HL-60 (cell line): ENCODE measurements at regions not wholly inside any gene's neighbourhood (a gene's known extent, or its start where the extent isn't known, plus 50 kb on each side); places are given as distances from the start of the nearest gene placed in this dataset.

Experiments
- DNase-seq, 2 experiments: peaks; one replicate each; pipeline ENCODE4 v3.0.0-alpha.2; 2010 to 2020; ENCODE audit warnings: low read depth in 1 of 2, low spot score in 1 of 2
- H3K27ac ChIP-seq: fragments of 250-450 bp; sonication (Bioruptor Pico); replicated peaks from 2 replicates; pipeline ENCODE4 v1.5.1; 2020; ENCODE audit warnings: mild to moderate bottlenecking, moderate library complexity
- H3K27me3 ChIP-seq: fragments of 250-450 bp; sonication (Bioruptor Pico); 2 replicates; pipeline ENCODE4 v1.5.1; 2021; ENCODE audit warnings: mild to moderate bottlenecking, moderate library complexity; ENCODE audit not compliant: insufficient read depth, poor library complexity, severe bottlenecking
- H3K4me3 ChIP-seq: replicated peaks from 2 replicates; pipeline ENCODE4 v1.5.1; 2011; ENCODE audit warnings: mild to moderate bottlenecking, control low read depth, low read length; ENCODE audit not compliant: insufficient read depth
- CTCF ChIP-seq: IDR thresholded peaks from one replicate; pipeline ENCODE4 v1.5.1; 2011; ENCODE audit warnings: low read length, control low read depth, inconsistent platforms; ENCODE audit not compliant: insufficient read depth
- GABPA ChIP-seq: IDR thresholded peaks from 2 replicates; pipeline ENCODE4 v1.6.1; 2012; ENCODE audit warnings: low read depth
- POLR2AphosphoS5 ChIP-seq: IDR thresholded peaks from 2 replicates; pipeline ENCODE4 v1.6.1; 2012; ENCODE audit warnings: low read depth
- SPI1 ChIP-seq: IDR thresholded peaks from 2 replicates; pipeline ENCODE4 v1.6.1; 2012; ENCODE audit warnings: low read depth, mild to moderate bottlenecking, borderline replicate concordance
- TF ChIP-seq, protein P1 (sequence below): IDR thresholded peaks from 2 replicates; pipeline ENCODE4 v1.6.1; 2012; ENCODE audit warnings: low read depth; ENCODE audit not compliant: insufficient replicate concordance

- TF ChIP-seq GABPA (no peak), SPI1 (no peak), POLR2AphosphoS5 (no peak), CTCF (no peak)
- TF ChIP-seq, protein P1, sequence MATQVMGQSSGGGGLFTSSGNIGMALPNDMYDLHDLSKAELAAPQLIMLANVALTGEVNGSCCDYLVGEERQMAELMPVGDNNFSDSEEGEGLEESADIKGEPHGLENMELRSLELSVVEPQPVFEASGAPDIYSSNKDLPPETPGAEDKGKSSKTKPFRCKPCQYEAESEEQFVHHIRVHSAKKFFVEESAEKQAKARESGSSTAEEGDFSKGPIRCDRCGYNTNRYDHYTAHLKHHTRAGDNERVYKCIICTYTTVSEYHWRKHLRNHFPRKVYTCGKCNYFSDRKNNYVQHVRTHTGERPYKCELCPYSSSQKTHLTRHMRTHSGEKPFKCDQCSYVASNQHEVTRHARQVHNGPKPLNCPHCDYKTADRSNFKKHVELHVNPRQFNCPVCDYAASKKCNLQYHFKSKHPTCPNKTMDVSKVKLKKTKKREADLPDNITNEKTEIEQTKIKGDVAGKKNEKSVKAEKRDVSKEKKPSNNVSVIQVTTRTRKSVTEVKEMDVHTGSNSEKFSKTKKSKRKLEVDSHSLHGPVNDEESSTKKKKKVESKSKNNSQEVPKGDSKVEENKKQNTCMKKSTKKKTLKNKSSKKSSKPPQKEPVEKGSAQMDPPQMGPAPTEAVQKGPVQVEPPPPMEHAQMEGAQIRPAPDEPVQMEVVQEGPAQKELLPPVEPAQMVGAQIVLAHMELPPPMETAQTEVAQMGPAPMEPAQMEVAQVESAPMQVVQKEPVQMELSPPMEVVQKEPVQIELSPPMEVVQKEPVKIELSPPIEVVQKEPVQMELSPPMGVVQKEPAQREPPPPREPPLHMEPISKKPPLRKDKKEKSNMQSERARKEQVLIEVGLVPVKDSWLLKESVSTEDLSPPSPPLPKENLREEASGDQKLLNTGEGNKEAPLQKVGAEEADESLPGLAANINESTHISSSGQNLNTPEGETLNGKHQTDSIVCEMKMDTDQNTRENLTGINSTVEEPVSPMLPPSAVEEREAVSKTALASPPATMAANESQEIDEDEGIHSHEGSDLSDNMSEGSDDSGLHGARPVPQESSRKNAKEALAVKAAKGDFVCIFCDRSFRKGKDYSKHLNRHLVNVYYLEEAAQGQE, result no peak
- H3K27ac ChIP-seq, result no peak overlapping the region
- no peak overlapping the region for H3K4me3 ChIP-seq
- H3K27me3 ChIP-seq, result no peaks in the 10 kb centered on the region
- no peak for DNase-seq
Observed at GRCh38 chr12:23006413-23006812, 381.4 kb downstream of the ETNK1 start.

DNA sequence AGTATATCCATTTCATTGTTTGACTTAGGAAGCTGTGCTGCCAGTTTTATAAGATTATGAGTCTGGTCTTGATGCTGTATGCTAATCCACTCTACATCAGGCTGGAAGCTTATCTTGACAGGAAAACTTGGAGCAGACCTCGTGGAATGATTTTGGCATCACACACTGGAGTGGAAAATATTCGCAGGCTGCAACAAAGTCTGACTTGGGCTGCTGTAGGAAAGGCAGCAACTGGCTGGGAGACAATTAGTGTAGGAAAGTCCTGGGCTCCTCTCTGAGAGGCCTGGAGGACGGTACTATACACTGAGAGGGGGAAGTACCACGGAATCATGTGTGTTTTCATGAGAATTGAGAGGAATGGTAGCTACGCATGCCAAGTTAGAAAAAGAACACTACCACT, 383.7 kb downstream of the ETNK1 start:
- no peaks in the 10 kb centered on the region for H3K27me3 ChIP-seq
- H3K4me3 ChIP-seq, result no peak overlapping the region
- no peak for DNase-seq
- TF ChIP-seq SPI1 (no peak), GABPA (no peak), CTCF (no peak), POLR2AphosphoS5 (no peak)
- TF ChIP-seq, protein P1, result no peak
- no peak overlapping the region for H3K27ac ChIP-seq

DNA sequence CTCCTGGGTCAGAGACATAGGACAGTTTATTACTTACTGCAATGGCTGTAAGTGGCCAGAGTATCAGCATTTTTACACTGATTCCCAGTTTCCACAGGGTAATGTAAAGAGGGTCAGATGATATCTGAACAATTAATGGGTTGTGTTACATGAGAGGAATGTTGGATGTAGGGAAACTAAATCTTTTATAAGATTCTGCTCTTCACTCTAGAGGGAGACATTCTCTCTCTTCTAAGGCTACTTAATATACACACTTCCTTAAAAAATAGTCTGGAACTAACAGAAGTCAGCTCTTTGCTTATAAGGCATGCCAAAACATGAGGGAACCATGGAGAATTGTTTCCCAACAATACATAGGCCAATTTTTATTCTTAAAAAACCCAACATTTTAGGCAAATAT, 389.8 kb downstream of the ETNK1 start:
- TF ChIP-seq SPI1, result peak; percentile 29; the same call in 1 of the 2 replicates
- TF ChIP-seq POLR2AphosphoS5, result no peak
- Histone ChIP-seq H3K27me3 (no peaks in the 10 kb centered on the region), H3K4me3 (no peak overlapping the region), H3K27ac (no peak overlapping the region)
- no peak for DNase-seq

DNA sequence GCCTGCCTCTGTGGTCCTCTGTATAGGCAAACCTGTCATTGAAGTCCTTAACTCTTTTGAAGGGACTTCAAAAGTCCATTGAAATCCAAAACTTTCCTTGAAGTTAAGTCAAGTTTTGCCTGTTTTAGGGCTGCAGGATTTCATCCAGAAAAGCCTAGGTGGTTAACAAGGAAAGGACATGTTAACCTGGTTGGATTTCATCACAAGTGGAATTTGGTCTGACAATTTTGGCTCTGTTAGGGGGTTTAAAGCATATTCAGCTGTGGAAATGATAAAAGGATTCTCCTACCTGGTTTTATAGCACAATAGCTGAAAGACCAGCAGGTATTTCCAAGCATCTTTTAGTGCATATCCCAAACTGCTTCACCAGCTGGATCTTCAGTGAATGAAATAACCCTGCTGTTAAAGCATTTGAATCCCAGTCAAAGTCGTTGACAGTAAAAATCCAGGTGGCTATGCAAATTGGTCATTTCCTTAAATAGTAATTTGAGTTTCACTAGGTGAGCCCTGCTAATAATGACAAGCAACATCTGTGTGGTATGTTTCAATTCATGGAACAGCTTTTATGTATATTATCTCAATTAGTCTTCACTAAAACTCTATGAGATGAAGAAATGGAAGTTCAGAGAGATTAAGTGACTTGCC, 400.5 kb downstream of the ETNK1 start:
- no peak overlapping the region for H3K4me3 ChIP-seq
- no peaks in the 10 kb centered on the region for H3K27me3 ChIP-seq
- H3K27ac ChIP-seq, result no peak overlapping the region
- no peak for DNase-seq
- TF ChIP-seq, protein P1, result no peak
- no peak for TF ChIP-seq SPI1
- no peak for TF ChIP-seq CTCF
- TF ChIP-seq GABPA, result no peak
- no peak for TF ChIP-seq POLR2AphosphoS5
